A673 (cell line): ENCODE measurements at regions not wholly inside any gene's neighbourhood (a gene's known extent, or its start where the extent isn't known, plus 50 kb on each side); places are given as distances from the start of the nearest gene placed in this dataset.

Experiments
- BruUV-seq: library from RNA; stranded (reverse); fragments of 400-500 nt; replicated peaks from 2 replicates; lab custom pipeline; 2021; lab: Mats Ljungman, UMichigan
- CTCF ChIA-PET: fragments of 300-600 bp; sonication (Branson Sonifier 250); formaldehyde crosslinking; loops from one replicate; lab custom pipeline; 2022; ENCODE audit warnings: antibody characterized with exemption; lab: Charles Lee
- POLR2A ChIA-PET: fragments of 300-600 bp; sonication (Branson Sonifier 250); formaldehyde crosslinking; loops from one replicate; lab custom pipeline; 2022; ENCODE audit warnings: antibody characterized with exemption; ENCODE audit not compliant: low non-redundant PET; lab: Charles Lee
- DNase-seq: peaks from one replicate; pipeline ENCODE4 v3.0.0-alpha.2; 2015; ENCODE audit warnings: low spot score
- H3K27ac ChIP-seq: fragments of 200-600 bp; sonication (generic); 2 replicates; pipeline ENCODE4 v1.5.1; 2016; ENCODE audit warnings: mixed run types, low read depth, mild to moderate bottlenecking, mixed read lengths, antibody characterized with exemption, low read length; ENCODE audit not compliant: poor library complexity, severe bottlenecking
- H3K27me3 ChIP-seq: fragments of 200-600 bp; sonication (generic); replicated peaks from 2 replicates; pipeline ENCODE4 v1.6.1; 2017; ENCODE audit warnings: mixed run types, low read depth, mild to moderate bottlenecking, mixed read lengths, antibody characterized with exemption, low read length; ENCODE audit not compliant: insufficient read depth, poor library complexity
- H3K36me3 ChIP-seq: fragments of 200-600 bp; sonication (generic); 2 replicates; pipeline ENCODE4 v1.6.1; 2016; ENCODE audit warnings: mixed run types, mild to moderate bottlenecking, mixed read lengths, antibody characterized with exemption, low read length; ENCODE audit not compliant: insufficient read depth, poor library complexity, severe bottlenecking
- H3K4me1 ChIP-seq: fragments of 200-600 bp; sonication (generic); 2 replicates; pipeline ENCODE4 v1.6.1; 2017; ENCODE audit warnings: mixed run types, mild to moderate bottlenecking, mixed read lengths, antibody characterized with exemption, low read length; ENCODE audit not compliant: insufficient read depth, poor library complexity, severe bottlenecking
- H3K4me3 ChIP-seq: fragments of 200-600 bp; sonication (generic); 2 replicates; pipeline ENCODE4 v1.5.1; 2016; ENCODE audit warnings: low read depth, mixed run types, mild to moderate bottlenecking, mixed read lengths, low read length; ENCODE audit not compliant: poor library complexity, severe bottlenecking
- H3K9me3 ChIP-seq: fragments of 200-600 bp; sonication (generic); 2 replicates; pipeline ENCODE4 v1.6.1; 2016; ENCODE audit warnings: mixed run types, low read depth, mild to moderate bottlenecking, mixed read lengths, antibody characterized with exemption, low read length; ENCODE audit not compliant: poor library complexity, severe bottlenecking
- CTCF ChIP-seq: fragments of 300-800, 200-600 bp; sonication (generic); conservative IDR thresholded peaks from 2 replicates; pipeline ENCODE4 v1.5.1; 2017; ENCODE audit warnings: low read depth, mild to moderate bottlenecking, antibody characterized with exemption, low read length, moderate library complexity, mixed read lengths
- EZH2 ChIP-seq: fragments of 200-600 bp; sonication (generic); IDR thresholded peaks from 2 replicates; pipeline ENCODE4 v1.6.1; 2017; ENCODE audit warnings: borderline replicate concordance, low read depth, mild to moderate bottlenecking, mixed read lengths, antibody characterized with exemption, low read length; ENCODE audit not compliant: poor library complexity, severe bottlenecking
- intact Hi-C: fragments of 100-400 bp; cut with micrococcal nuclease; formaldehyde crosslinking; loops from one replicate; pipeline ENCODE4 v1.10.0; 2022; ENCODE audit not compliant: unreplicated experiment

DNA sequence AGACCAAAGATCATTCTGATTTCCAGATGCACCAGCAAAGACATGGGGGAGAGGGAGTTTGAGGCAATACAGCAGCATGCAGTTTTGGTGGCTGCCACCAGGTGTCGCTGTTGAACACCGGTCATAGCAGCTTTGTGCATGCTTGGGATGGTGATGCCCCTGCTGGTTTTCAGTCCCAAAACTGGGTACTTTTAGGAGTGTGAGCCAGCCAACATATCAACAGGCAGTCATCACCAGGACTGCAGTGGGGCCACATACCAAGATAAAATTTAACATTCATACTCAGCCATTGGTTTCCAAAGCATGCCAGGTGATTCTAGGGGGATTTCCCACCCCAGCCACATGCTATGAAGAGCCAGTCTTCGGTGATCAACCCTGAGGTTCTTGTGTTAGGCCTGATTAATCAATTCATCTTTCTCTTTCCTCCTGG, 64.2 kb downstream of the PHETA1 start:
- H3K4me3 ChIP-seq, result no peak overlapping the region
- no TSS peak for BruUV-seq
- H3K27me3 ChIP-seq, result no peaks in the 10 kb centered on the region
- TF ChIP-seq CTCF (peak; percentile 78), EZH2 (no peak)
- peaks cover 20% of the 10 kb centered on the region for H3K9me3 ChIP-seq
- no peaks in the 10 kb centered on the region for H3K4me1 ChIP-seq
- ChIA-PET POLR2A (no interaction called here), CTCF (no interaction called here)
- peak; percentile 45 for DNase-seq
- intact Hi-C loops, result no loop called here
- H3K36me3 ChIP-seq, result no peaks in the 10 kb centered on the region
- no peak overlapping the region for H3K27ac ChIP-seq

GRCh38 chr12:111303531-111303930, 65.4 kb downstream of the PHETA1 start:
- no peak overlapping the region for H3K4me3 ChIP-seq
- intact Hi-C loops, result no loop called here
- ChIA-PET CTCF (no interaction called here), POLR2A (no interaction called here)
- H3K36me3 ChIP-seq, result no peaks in the 10 kb centered on the region
- no peak overlapping the region for H3K27ac ChIP-seq
- no TSS peak for BruUV-seq
- H3K9me3 ChIP-seq, result peaks cover 20% of the 10 kb centered on the region
- no peaks in the 10 kb centered on the region for H3K27me3 ChIP-seq
- H3K4me1 ChIP-seq, result no peaks in the 10 kb centered on the region
- no peak for DNase-seq
- no peak for TF ChIP-seq CTCF
- TF ChIP-seq EZH2, result no peak

- ChIA-PET CTCF (interaction anchor here (0.6 to 1.6 kb wide), 7 partner anchors 24 to 361 kb away, joined by 3 to 7 read pairs (median 5); no protein-coding TSS in a partner anchor), POLR2A (no interaction called here)
- BruUV-seq, result no TSS peak
- Histone ChIP-seq H3K36me3 (no peaks in the 10 kb centered on the region), H3K9me3 (peaks cover 2% of the 10 kb centered on the region), H3K27ac (no peak overlapping the region), H3K4me1 (no peaks in the 10 kb centered on the region), H3K4me3 (no peak overlapping the region), H3K27me3 (no peaks in the 10 kb centered on the region)
- peak; percentile 83 for DNase-seq
- TF ChIP-seq EZH2, result no peak
- TF ChIP-seq CTCF, result peak; percentile 95
- intact Hi-C loops, result loop anchor here (2.0 to 5.0 kb wide), 4 partner anchors 147 to 404 kb away; no protein-coding TSS in a partner anchor
Observed at GRCh38 chr12:111298582-111299436, 70.1 kb downstream of the PHETA1 start.
